ENCODE measurements at regions not wholly inside any gene's neighbourhood (a gene's known extent, or its start where the extent isn't known, plus 50 kb on each side); places are given as distances from the start of the nearest gene placed in this dataset.

DNA sequence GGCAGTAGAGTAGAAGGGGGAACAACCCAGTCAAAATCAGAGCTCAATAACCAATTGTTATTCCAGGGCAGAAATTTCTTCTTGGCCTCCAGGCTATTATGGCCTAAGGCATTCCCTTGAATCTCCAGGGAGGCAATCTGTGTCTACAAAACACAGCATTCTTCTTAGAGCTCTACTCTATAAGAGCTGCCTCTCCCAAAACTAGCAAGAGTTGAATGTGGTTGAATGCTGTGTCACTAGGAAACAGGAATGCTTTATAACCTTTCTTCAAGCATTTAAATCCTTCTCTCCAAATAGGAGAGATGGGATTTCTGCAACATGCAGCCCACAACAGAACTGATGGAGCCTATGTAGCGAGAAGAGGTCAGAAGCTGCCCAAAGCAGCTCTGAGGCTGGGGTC is 97.1 kb upstream of the APC start (continued):
- TF ChIP-seq, protein P1, sequence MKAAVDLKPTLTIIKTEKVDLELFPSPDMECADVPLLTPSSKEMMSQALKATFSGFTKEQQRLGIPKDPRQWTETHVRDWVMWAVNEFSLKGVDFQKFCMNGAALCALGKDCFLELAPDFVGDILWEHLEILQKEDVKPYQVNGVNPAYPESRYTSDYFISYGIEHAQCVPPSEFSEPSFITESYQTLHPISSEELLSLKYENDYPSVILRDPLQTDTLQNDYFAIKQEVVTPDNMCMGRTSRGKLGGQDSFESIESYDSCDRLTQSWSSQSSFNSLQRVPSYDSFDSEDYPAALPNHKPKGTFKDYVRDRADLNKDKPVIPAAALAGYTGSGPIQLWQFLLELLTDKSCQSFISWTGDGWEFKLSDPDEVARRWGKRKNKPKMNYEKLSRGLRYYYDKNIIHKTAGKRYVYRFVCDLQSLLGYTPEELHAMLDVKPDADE (IDR thresholded peaks at IDR 0.05): no peak
- TF ChIP-seq, protein P2, sequence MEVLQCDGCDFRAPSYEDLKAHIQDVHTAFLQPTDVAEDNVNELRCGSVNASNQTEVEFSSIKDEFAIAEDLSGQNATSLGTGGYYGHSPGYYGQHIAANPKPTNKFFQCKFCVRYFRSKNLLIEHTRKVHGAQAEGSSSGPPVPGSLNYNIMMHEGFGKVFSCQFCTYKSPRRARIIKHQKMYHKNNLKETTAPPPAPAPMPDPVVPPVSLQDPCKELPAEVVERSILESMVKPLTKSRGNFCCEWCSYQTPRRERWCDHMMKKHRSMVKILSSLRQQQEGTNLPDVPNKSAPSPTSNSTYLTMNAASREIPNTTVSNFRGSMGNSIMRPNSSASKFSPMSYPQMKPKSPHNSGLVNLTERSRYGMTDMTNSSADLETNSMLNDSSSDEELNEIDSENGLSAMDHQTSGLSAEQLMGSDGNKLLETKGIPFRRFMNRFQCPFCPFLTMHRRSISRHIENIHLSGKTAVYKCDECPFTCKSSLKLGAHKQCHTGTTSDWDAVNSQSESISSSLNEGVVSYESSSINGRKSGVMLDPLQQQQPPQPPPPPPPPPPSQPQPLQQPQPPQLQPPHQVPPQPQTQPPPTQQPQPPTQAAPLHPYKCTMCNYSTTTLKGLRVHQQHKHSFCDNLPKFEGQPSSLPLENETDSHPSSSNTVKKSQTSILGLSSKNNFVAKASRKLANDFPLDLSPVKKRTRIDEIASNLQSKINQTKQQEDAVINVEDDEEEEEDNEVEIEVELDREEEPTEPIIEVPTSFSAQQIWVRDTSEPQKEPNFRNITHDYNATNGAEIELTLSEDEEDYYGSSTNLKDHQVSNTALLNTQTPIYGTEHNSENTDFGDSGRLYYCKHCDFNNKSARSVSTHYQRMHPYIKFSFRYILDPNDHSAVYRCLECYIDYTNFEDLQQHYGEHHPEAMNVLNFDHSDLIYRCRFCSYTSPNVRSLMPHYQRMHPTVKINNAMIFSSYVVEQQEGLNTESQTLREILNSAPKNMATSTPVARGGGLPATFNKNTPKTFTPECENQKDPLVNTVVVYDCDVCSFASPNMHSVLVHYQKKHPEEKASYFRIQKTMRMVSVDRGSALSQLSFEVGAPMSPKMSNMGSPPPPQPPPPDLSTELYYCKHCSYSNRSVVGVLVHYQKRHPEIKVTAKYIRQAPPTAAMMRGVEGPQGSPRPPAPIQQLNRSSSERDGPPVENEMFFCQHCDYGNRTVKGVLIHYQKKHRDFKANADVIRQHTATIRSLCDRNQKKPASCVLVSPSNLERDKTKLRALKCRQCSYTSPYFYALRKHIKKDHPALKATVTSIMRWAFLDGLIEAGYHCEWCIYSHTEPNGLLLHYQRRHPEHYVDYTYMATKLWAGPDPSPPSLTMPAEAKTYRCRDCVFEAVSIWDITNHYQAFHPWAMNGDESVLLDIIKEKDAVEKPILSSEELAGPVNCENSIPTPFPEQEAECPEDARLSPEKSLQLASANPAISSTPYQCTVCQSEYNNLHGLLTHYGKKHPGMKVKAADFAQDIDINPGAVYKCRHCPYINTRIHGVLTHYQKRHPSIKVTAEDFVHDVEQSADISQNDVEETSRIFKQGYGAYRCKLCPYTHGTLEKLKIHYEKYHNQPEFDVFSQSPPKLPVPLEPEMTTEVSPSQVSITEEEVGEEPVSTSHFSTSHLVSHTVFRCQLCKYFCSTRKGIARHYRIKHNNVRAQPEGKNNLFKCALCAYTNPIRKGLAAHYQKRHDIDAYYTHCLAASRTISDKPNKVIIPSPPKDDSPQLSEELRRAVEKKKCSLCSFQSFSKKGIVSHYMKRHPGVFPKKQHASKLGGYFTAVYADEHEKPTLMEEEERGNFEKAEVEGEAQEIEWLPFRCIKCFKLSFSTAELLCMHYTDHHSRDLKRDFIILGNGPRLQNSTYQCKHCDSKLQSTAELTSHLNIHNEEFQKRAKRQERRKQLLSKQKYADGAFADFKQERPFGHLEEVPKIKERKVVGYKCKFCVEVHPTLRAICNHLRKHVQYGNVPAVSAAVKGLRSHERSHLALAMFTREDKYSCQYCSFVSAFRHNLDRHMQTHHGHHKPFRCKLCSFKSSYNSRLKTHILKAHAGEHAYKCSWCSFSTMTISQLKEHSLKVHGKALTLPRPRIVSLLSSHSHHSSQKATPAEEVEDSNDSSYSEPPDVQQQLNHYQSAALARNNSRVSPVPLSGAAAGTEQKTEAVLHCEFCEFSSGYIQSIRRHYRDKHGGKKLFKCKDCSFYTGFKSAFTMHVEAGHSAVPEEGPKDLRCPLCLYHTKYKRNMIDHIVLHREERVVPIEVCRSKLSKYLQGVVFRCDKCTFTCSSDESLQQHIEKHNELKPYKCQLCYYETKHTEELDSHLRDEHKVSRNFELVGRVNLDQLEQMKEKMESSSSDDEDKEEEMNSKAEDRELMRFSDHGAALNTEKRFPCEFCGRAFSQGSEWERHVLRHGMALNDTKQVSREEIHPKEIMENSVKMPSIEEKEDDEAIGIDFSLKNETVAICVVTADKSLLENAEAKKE (CRISPR knock-in tag; IDR thresholded peaks at IDR 0.05): no peak

DNA sequence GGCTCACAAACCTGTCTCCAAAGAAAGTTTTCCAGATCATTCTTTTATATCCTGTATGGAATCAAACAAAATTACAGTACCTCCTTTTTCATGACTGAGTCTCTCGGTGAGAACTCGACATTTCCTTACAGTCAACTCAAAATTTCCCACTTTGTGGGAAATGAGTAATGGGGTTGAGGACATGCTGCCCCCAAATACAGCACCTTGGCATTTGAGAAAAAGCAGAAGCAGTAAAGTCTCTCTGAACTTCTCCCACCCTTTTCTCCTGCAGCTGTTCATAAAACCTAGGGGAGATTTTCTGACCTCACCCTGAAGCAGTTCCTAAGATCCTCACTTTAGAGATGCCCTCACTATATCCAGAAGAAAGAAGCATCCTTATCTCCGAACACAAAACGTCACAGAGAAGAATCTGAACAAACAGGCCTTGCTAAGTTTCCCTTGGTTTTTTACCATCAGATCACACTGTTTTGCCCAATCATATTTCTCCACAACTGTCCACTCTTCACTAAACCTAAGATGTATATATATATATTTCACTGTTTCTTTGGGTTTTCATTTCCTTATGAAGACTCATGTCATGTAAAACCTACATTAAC is 96.1 kb upstream of the APC start:
- no peaks in the 10 kb centered on the region for H3K36me3 Mint-ChIP-seq (ENCODE audit: low read depth)
- TF ChIP-seq POLR2AphosphoS5 (IDR thresholded peaks at IDR 0.05; ENCODE audit: low read depth): no peak
- TF ChIP-seq JUNB (IDR thresholded peaks at IDR 0.05; ENCODE audit: unreplicated experiment): no peak
- TF ChIP-seq, protein P3, sequence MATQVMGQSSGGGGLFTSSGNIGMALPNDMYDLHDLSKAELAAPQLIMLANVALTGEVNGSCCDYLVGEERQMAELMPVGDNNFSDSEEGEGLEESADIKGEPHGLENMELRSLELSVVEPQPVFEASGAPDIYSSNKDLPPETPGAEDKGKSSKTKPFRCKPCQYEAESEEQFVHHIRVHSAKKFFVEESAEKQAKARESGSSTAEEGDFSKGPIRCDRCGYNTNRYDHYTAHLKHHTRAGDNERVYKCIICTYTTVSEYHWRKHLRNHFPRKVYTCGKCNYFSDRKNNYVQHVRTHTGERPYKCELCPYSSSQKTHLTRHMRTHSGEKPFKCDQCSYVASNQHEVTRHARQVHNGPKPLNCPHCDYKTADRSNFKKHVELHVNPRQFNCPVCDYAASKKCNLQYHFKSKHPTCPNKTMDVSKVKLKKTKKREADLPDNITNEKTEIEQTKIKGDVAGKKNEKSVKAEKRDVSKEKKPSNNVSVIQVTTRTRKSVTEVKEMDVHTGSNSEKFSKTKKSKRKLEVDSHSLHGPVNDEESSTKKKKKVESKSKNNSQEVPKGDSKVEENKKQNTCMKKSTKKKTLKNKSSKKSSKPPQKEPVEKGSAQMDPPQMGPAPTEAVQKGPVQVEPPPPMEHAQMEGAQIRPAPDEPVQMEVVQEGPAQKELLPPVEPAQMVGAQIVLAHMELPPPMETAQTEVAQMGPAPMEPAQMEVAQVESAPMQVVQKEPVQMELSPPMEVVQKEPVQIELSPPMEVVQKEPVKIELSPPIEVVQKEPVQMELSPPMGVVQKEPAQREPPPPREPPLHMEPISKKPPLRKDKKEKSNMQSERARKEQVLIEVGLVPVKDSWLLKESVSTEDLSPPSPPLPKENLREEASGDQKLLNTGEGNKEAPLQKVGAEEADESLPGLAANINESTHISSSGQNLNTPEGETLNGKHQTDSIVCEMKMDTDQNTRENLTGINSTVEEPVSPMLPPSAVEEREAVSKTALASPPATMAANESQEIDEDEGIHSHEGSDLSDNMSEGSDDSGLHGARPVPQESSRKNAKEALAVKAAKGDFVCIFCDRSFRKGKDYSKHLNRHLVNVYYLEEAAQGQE (IDR thresholded peaks at IDR 0.05; ENCODE audit: unreplicated experiment): no peak
- no peak for TF ChIP-seq CREB1 (CRISPR knock-in tag; IDR thresholded peaks at IDR 0.05; ENCODE audit: low read depth)
- no peak for TF ChIP-seq ZNF331 (CRISPR knock-in tag; IDR thresholded peaks at IDR 0.05; ENCODE audit: low read depth)
- TF ChIP-seq EZH2phosphoT487 (IDR thresholded peaks at IDR 0.05; ENCODE audit: unreplicated experiment): no peak
- TF ChIP-seq ZNF114 (CRISPR knock-in tag; IDR thresholded peaks at IDR 0.05): no peak
- no peak for TF ChIP-seq NANOG (IDR thresholded peaks at IDR 0.05; ENCODE audit: borderline replicate concordance)
- TF ChIP-seq EZH2 (IDR thresholded peaks at IDR 0.05; ENCODE audit: low read depth, unreplicated experiment): no peak
- TF ChIP-seq, protein P4, sequence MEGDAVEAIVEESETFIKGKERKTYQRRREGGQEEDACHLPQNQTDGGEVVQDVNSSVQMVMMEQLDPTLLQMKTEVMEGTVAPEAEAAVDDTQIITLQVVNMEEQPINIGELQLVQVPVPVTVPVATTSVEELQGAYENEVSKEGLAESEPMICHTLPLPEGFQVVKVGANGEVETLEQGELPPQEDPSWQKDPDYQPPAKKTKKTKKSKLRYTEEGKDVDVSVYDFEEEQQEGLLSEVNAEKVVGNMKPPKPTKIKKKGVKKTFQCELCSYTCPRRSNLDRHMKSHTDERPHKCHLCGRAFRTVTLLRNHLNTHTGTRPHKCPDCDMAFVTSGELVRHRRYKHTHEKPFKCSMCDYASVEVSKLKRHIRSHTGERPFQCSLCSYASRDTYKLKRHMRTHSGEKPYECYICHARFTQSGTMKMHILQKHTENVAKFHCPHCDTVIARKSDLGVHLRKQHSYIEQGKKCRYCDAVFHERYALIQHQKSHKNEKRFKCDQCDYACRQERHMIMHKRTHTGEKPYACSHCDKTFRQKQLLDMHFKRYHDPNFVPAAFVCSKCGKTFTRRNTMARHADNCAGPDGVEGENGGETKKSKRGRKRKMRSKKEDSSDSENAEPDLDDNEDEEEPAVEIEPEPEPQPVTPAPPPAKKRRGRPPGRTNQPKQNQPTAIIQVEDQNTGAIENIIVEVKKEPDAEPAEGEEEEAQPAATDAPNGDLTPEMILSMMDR (conservative IDR thresholded peaks at IDR 0.05; ENCODE audit: low read depth in 2 of 2): no peak

More for the DNA sequence above, 96.1 kb upstream of the APC start:
- H4K20me1 ChIP-seq (replicated peaks; ENCODE audit: insufficient read depth): no peaks in the 10 kb centered on the region
- ATAC-seq: no peak
- H3K79me2 ChIP-seq (replicated peaks; ENCODE audit: insufficient read depth): no peaks in the 10 kb centered on the region
- no peaks in the 10 kb centered on the region for H3K9me2 ChIP-seq (ENCODE audit: insufficient read depth)
- H3K4me3 ChIP-seq: no peak overlapping the region
- Mint-ChIP-seq H3K4me3 (no peak overlapping the region), H3K27ac (no peak overlapping the region), H3K27me3 (ENCODE audit: insufficient read depth, low read depth, poor library complexity) (peaks cover 4% of the 10 kb centered on the region), H3K9me3 (no peaks in the 10 kb centered on the region), H3K4me1 (no peaks in the 10 kb centered on the region)
- H3K27ac ChIP-seq (ENCODE audit: low read depth): no peak overlapping the region
- no peak overlapping the region for H3K4me2 ChIP-seq
- H3K27me3 ChIP-seq (ENCODE audit: insufficient read depth): no peaks in the 10 kb centered on the region
- DNase-seq (ENCODE audit: low spot score): no peak
- H3K4me1 ChIP-seq (ENCODE audit: insufficient read depth): no peaks in the 10 kb centered on the region
- H3F3A ChIP-seq (replicated peaks; ENCODE audit: low read depth): no peaks in the 10 kb centered on the region
- no peaks in the 10 kb centered on the region for H3K36me3 ChIP-seq (ENCODE audit: insufficient read depth)
- H2AFZ ChIP-seq: no peak overlapping the region

All from GM23338 (cell line).